RKO (cell line): ENCODE measurements at regions not wholly inside any gene's neighbourhood (a gene's known extent, or its start where the extent isn't known, plus 50 kb on each side); places are given as distances from the start of the nearest gene placed in this dataset.
"Not testable (repeated sequence)": the region's sequence is repeated elsewhere in the genome, so short reads cannot be mapped to it uniquely, and the experiment has no call there.

Source experiments
- DNase-seq: peaks from one replicate; pipeline ENCODE4 v3.0.0-alpha.2; 2016; ENCODE audit warnings: low spot score

DNA sequence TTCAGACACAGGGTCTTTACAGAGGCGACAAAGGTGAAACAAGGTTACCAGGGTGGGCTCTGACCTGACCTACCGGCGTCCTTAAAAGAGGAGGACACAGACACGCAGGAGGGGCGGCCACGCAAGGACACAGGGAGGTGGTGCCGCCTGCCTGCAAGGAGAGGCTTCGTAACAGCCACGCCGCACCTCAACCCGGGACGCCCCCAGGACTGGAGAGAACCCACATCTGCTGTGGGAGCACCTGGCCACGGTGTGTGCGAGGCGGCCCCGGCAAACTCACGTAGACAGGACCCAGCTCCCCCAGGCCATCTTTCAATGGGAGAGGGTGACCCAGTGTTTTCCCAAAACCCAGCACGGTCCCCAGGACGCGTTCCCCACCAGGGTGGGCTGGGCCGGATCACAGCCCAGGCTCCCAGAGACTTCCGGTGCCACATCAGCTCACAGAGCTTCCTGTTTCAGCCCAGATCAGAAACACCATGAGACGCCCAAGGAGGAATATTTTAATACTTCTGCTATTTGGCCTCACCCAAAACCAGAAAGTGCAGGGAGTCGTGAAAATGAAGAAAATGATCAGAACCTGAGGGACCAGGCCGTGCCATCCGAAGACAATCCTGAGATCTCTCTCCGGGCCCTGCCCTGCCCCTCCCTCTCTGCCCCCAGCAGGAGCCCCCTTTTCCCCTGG, 5417.4 kb upstream of the TPTE start:
- not testable (repeated sequence) for DNase-seq

GRCh38 chr21:5104562-5104928, 5416.8 kb upstream of the TPTE start:
- DNase-seq: not testable (repeated sequence)

DNA sequence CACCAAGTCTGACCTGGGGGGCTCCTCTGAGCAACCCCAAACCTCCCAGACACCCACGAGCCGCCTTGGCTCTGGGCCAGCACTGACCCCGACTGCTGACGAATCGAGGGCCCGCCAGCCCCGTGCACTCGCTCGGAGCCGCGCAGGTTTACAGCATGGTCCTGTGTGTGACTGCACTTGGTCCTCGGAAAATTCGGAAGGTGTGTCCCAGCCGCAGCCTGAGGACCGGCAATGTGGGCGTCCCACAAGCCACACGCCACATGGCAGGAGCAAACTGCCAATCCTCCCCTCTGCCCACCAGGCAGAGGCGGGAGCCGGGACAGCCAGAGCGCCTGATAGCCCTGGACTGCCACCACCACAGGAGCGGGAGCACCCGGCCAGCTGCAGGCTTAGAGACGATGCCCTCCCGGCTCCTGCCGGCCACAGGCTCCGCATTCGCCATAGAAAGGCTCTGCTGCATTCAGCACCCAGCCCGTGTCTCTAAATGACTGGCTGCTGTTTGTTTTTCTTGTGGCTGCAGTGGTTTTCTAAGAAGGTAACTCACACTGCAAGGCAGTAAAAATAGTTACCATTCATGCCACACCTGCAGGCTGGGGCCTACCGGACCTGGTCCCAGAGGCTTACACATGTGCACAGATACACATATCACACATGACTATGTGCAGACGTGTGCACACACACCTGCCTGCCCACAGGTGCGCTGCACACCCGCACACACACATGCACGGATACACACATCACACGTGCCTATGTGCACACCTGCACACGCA, 5415.3 kb upstream of the TPTE start:
- DNase-seq: not testable (repeated sequence)

- DNase-seq: not testable (repeated sequence)
These were observed 5414.5 kb upstream of the TPTE start for GRCh38 chr21:5106767-5107464.

DNA sequence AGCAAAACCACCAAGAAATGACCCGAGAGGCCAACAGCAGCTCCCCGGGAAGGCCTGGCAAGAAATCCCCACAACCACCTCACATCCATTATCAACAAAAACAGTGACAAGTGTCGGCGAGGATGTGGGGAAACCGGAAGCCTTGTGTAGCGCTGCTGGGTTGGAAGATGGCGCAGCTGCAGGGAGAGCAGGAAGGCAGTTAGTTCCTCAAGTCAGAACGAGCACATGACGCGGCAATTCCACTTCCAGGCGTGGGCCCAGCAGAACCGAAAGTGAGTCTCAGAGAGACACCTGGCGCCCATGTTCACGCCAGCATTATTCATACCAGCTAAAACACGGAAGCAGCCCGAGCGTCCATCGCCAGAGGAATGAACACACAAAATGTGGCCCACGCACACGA, 5413.7 kb upstream of the TPTE start:
- not testable (repeated sequence) for DNase-seq

DNA sequence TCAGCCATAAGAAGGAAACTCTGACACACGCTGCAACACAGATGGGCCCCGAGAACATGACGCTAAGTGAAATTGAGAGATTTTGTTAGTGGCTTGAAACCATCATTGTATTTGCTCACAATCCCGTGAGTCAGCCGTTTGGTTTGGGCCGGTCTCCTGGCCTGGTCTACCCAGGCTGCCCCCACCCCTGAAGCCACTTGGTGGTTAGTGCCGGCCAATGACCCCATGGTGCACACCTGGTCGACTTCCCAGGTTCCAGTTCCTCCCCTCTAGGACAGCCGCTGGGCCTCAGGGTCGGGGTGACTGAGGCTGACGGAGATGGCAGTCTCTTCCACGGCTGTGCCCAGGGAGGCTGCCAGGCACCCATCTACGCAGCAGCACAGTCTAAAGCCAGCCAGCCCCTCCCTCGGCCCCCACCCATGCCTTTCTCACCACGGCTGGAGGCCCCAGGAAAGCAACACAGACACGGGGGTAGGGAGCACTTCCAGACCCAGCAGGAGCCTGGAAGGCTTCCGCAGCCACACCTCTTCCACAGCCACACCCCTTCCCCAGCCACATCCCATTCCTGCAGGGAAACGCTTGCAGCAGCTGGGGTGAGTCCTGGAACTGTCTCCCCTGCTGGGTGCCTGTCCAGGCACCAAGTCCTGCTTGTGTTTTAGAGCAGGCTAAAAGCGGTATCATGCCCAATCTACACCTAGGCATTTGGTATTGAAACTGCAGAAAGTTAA, 5413.2 kb upstream of the TPTE start:
- not testable (repeated sequence) for DNase-seq

GRCh38 chr21:5111197-5111596, 5410.2 kb upstream of the TPTE start:
- not testable (repeated sequence) for DNase-seq

DNA sequence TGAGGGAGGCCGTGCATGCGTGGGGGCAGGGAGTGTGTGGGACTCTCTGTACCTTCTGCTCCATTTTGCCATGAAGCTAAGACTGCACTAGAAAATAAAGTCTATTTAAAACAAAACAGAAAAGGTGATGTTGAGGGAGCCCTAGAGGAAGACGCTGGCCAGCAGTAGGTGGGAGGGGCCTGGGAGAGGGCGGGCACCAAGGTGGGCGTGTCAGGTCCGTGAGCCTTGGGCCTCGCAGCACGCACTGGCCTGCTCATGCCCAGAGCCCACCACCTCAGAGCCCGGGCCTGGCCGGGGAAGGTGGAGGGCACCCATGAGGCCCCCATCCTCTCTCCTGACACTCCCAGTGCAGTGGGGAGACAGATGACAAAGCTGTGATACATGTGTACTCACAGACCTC, 5408.3 kb upstream of the TPTE start:
- DNase-seq: not testable (repeated sequence)

DNA sequence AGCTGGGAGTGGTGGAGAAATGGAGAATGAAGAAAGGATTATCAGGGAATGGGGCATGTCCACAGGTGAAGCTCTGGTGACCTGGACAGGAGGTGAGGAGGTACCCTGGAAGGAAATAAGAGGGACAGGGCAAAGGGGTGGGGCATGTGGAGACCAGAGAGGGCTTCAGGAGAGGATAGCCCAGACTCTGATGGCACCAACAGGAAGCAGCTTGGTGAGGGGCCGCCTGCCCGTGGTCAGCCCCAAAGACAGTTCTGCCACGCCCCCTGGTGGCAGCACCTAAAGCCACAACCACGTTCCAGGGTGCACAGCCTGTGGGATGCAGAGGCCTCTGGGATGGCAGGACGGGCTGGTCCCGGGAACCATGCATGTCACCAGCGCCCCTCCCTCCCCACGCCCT, 5406.9 kb upstream of the TPTE start:
- DNase-seq: not testable (repeated sequence)

- DNase-seq: not testable (repeated sequence)
These were observed 5406.3 kb upstream of the TPTE start for GRCh38 chr21:5114893-5115645.

GRCh38 chr21:5115646-5116343, 5405.6 kb upstream of the TPTE start:
- not testable (repeated sequence) for DNase-seq

GRCh38 chr21:5116344-5117123, 5404.8 kb upstream of the TPTE start:
- not testable (repeated sequence) for DNase-seq

GRCh38 chr21:5117135-5117534, 5404.2 kb upstream of the TPTE start:
- not testable (repeated sequence) for DNase-seq

- not testable (repeated sequence) for DNase-seq
These were observed 5403.6 kb upstream of the TPTE start for GRCh38 chr21:5117666-5118295.

- DNase-seq: not testable (repeated sequence)
These were observed 5403.1 kb upstream of the TPTE start for GRCh38 chr21:5118296-5118679.

DNA sequence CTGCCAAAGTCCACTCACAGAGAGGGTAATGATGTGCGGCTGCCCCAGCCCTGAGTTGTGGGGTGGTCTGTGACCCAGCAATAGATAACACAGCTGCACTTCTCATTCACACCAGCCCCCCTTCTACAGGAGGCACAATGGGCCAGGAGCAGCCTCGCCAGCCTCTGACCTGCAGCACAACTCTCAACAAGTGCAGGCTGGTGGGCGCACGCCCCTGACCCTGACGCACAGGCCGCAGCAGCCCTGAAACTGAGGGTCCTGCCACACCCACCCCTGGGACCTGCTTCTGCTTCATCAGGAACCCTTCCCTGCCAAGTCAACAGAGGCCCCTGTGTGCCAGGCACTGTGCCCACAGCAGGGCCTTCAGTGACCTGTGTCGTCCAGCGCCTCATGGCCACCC, 5402.2 kb upstream of the TPTE start:
- not testable (repeated sequence) for DNase-seq

- DNase-seq: not testable (repeated sequence)
These were observed 5400.0 kb upstream of the TPTE start for GRCh38 chr21:5121399-5121798.

DNA sequence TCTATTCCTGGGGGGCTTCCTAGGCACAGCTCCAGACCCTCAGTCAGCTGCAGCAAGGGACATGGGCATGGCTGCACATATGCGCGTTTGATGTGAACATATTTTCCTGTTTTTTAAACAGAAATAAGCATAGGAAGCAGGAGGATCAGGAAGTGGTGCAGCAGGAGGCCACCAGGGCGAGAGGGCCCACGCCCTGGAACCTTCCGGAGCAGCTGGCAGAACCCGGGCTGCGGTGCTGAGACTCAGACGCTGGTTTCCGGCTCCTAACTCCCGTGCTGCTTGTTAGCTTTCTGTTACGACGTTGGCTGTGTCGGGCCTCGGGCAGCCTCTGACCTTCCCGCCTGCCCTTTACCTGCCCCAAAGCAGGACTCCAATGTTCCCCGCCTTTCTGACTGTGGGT, 5399.5 kb upstream of the TPTE start:
- DNase-seq: not testable (repeated sequence)

- DNase-seq: not testable (repeated sequence)
These were observed 5397.7 kb upstream of the TPTE start for GRCh38 chr21:5123655-5124054.
